ENCODE measurements at regions not wholly inside any gene's neighbourhood (a gene's known extent, or its start where the extent isn't known, plus 50 kb on each side); places are given as distances from the start of the nearest gene placed in this dataset.

DNA sequence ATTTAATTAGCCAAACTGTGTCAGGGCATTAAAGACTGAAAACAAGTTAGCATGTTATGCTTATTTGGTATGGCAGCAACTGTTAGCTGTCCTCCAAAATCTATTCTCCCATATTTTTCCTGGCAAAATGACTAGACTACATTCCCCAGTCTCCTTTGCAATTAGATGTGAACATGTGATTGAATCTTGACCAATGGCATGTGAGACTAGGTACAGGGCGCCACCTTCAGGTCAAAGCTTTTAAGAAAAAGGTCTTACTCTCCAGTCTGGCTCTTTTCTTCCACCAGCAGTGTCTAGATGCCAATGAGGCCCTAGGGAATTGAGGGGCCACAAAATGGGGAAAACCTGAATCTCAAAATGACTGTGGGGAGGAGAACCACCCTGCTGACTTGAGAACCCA is 408.2 kb downstream of the SMARCA1 start:
- TF ChIP-seq, protein P1, sequence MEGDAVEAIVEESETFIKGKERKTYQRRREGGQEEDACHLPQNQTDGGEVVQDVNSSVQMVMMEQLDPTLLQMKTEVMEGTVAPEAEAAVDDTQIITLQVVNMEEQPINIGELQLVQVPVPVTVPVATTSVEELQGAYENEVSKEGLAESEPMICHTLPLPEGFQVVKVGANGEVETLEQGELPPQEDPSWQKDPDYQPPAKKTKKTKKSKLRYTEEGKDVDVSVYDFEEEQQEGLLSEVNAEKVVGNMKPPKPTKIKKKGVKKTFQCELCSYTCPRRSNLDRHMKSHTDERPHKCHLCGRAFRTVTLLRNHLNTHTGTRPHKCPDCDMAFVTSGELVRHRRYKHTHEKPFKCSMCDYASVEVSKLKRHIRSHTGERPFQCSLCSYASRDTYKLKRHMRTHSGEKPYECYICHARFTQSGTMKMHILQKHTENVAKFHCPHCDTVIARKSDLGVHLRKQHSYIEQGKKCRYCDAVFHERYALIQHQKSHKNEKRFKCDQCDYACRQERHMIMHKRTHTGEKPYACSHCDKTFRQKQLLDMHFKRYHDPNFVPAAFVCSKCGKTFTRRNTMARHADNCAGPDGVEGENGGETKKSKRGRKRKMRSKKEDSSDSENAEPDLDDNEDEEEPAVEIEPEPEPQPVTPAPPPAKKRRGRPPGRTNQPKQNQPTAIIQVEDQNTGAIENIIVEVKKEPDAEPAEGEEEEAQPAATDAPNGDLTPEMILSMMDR (IDR thresholded peaks at IDR 0.05; ENCODE audit: insufficient read depth, low read length, poor library complexity, severe bottlenecking): no peak
- no peak for TF ChIP-seq EZH2phosphoT487 (conservative IDR thresholded peaks at IDR 0.05; ENCODE audit: low read length)

All from SU-DHL-6 (cell line).